ENCODE measurements at regions not wholly inside any gene's neighbourhood (a gene's known extent, or its start where the extent isn't known, plus 50 kb on each side); places are given as distances from the start of the nearest gene placed in this dataset.

DNA sequence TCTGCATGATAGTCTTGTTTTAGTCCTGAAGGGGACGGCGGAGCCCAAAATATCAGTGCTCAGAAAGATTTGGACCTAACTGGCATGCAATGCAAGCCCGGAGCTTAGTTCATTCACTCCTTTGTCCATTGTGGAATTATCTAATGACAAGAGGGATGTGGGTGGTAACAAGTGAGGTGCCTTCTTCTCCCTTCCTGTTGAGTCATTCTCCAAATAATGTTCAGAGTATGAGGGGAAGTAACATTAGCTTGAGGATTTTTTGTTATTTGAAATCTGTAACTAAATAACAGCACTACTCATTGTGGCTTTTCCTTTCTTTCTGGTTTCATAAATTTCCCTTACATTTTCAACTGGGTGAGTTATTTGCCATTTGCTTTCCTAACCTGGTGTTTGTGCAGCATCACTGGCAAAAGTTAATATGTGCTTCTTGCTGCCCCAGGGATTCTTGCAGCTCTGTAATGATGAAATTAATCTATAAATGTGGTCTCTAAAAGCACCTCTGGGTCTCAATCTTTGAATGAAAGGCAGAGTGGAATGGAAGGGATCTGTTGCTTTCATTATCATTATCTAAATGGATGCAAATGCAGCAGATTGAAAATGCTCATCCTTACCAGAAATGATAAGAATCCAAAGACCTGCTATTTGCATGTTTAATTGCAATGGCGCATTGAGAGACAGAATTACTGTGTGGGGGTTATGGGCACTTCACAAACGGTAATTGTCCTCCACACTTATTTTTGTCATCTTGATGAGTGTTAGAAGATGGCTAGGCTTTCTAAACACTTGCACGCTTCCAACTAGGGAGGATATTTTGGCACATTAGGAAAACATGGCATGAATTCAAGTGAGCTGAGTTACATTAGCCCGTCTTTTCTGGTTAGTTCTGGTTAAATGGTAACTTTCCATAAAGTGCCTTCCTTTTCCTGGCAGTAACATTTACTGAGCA, 89.9 kb upstream of the MITF start:
- Histone ChIP-seq H3K79me2 (ENCODE audit: low read depth) (no peaks in the 10 kb centered on the region), H3K4me2 (no peak overlapping the region), H3K9me3 (ENCODE audit: insufficient read depth, low read depth) (no peaks in the 10 kb centered on the region), H3K36me3 (ENCODE audit: low read depth) (no peaks in the 10 kb centered on the region), H2AFZ (no peak overlapping the region), H3F3A (ENCODE audit: insufficient read depth, low read depth) (no peaks in the 10 kb centered on the region), H3K9me2 (ENCODE audit: insufficient read depth) (no peaks in the 10 kb centered on the region), H3K27me3 (ENCODE audit: insufficient read depth, low read depth) (no peaks in the 10 kb centered on the region), H4K20me1 (ENCODE audit: insufficient read depth) (no peaks in the 10 kb centered on the region), H3K4me3 (no peak overlapping the region), H3K4me1 (replicated peaks; ENCODE audit: insufficient read depth) (0 out of 2 replicates have a peak, but pooled peaks cover 8% of the 10 kb centered on the region), H3K27ac (no peak overlapping the region)
- TF ChIP-seq EZH2 (IDR thresholded peaks at IDR 0.05; ENCODE audit: low read depth), result no peak
- TF ChIP-seq, protein P1, sequence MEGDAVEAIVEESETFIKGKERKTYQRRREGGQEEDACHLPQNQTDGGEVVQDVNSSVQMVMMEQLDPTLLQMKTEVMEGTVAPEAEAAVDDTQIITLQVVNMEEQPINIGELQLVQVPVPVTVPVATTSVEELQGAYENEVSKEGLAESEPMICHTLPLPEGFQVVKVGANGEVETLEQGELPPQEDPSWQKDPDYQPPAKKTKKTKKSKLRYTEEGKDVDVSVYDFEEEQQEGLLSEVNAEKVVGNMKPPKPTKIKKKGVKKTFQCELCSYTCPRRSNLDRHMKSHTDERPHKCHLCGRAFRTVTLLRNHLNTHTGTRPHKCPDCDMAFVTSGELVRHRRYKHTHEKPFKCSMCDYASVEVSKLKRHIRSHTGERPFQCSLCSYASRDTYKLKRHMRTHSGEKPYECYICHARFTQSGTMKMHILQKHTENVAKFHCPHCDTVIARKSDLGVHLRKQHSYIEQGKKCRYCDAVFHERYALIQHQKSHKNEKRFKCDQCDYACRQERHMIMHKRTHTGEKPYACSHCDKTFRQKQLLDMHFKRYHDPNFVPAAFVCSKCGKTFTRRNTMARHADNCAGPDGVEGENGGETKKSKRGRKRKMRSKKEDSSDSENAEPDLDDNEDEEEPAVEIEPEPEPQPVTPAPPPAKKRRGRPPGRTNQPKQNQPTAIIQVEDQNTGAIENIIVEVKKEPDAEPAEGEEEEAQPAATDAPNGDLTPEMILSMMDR (conservative IDR thresholded peaks at IDR 0.05), result no peak
- POLR2A ChIA-PET (ENCODE audit: unreplicated experiment), result no interaction called here
- DNase-seq, result peak in 1 of 2 experiments; percentile 34
- BruUV-seq (replicated peaks), result no TSS peak
- CTCF ChIA-PET, result no interaction called here
- intact Hi-C loops (cut with micrococcal nuclease; ENCODE audit: unreplicated experiment), result no loop called here

DNA sequence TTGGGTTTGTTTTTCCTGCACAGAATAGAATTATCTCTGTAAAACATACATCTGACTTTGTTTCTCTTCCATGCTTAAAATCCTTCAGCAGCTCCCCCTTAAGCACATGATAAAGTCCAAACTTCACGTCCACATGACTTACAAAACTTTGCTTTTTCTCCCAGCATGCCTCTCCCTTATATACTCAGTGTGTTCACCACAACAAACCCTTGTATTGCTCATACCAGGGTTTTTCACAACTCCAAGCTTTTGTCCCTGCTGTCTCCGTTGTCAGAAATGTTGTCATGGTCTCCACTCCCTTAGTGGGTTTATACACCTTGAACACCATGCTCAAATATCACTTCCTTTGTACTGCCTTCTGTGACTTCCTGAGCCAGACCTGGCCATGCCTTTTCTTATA, 91.1 kb upstream of the MITF start:
- no peak for TF ChIP-seq EZH2 (IDR thresholded peaks at IDR 0.05; ENCODE audit: low read depth)
- TF ChIP-seq, protein P1 (conservative IDR thresholded peaks at IDR 0.05), result no peak
- H3K4me2 ChIP-seq, result no peak overlapping the region

GRCh38 chr3:69647511-69648110, 91.7 kb upstream of the MITF start:
- Histone ChIP-seq H3K27ac (no peak overlapping the region), H4K20me1 (ENCODE audit: insufficient read depth) (no peaks in the 10 kb centered on the region), H3K4me3 (no peak overlapping the region), H3K27me3 (ENCODE audit: insufficient read depth, low read depth) (no peaks in the 10 kb centered on the region), H3F3A (ENCODE audit: insufficient read depth, low read depth) (no peaks in the 10 kb centered on the region), H3K4me2 (no peak overlapping the region), H3K79me2 (ENCODE audit: low read depth) (no peaks in the 10 kb centered on the region), H3K9me3 (ENCODE audit: insufficient read depth, low read depth) (no peaks in the 10 kb centered on the region), H3K36me3 (ENCODE audit: low read depth) (no peaks in the 10 kb centered on the region), H3K4me1 (replicated peaks; ENCODE audit: insufficient read depth) (0 out of 2 replicates have a peak, but pooled peaks cover 8% of the 10 kb centered on the region), H2AFZ (no peak overlapping the region), H3K9me2 (ENCODE audit: insufficient read depth) (no peaks in the 10 kb centered on the region)
- no peak for DNase-seq
- no TSS peak for BruUV-seq (replicated peaks)
- POLR2A ChIA-PET (ENCODE audit: unreplicated experiment), result no interaction called here
- intact Hi-C loops (cut with micrococcal nuclease; ENCODE audit: unreplicated experiment), result no loop called here
- no peak for TF ChIP-seq EZH2 (IDR thresholded peaks at IDR 0.05; ENCODE audit: low read depth)
- TF ChIP-seq, protein P1 (conservative IDR thresholded peaks at IDR 0.05), result no peak
- CTCF ChIA-PET, result no interaction called here

More for the DNA sequence above, 91.1 kb upstream of the MITF start:
- ChIA-PET CTCF (no interaction called here), POLR2A (ENCODE audit: unreplicated experiment) (no interaction called here)
- Histone ChIP-seq H3K79me2 (ENCODE audit: low read depth) (no peaks in the 10 kb centered on the region), H3F3A (ENCODE audit: insufficient read depth, low read depth) (no peaks in the 10 kb centered on the region), H3K4me3 (no peak overlapping the region), H3K36me3 (ENCODE audit: low read depth) (no peaks in the 10 kb centered on the region), H3K9me2 (ENCODE audit: insufficient read depth) (no peaks in the 10 kb centered on the region), H4K20me1 (ENCODE audit: insufficient read depth) (no peaks in the 10 kb centered on the region), H3K4me1 (replicated peaks; ENCODE audit: insufficient read depth) (0 out of 2 replicates have a peak, but pooled peaks cover 8% of the 10 kb centered on the region), H3K27me3 (ENCODE audit: insufficient read depth, low read depth) (no peaks in the 10 kb centered on the region), H2AFZ (no peak overlapping the region), H3K27ac (no peak overlapping the region), H3K9me3 (ENCODE audit: insufficient read depth, low read depth) (no peaks in the 10 kb centered on the region)
- no TSS peak for BruUV-seq (replicated peaks)
- no peak for DNase-seq
- intact Hi-C loops (cut with micrococcal nuclease; ENCODE audit: unreplicated experiment), result no loop called here
